Hepatic stellate cell (primary cell): ENCODE measurements at regions not wholly inside any gene's neighbourhood (a gene's known extent, or its start where the extent isn't known, plus 50 kb on each side); places are given as distances from the start of the nearest gene placed in this dataset.
A peak's percentile ranks its signal among the peaks of the same experiment; 100 is the strongest.

Experiments used
- DNase-seq: peaks from one replicate; pipeline ENCODE4 v3.0.0; 2011; ENCODE audit warnings: low spot score

DNA sequence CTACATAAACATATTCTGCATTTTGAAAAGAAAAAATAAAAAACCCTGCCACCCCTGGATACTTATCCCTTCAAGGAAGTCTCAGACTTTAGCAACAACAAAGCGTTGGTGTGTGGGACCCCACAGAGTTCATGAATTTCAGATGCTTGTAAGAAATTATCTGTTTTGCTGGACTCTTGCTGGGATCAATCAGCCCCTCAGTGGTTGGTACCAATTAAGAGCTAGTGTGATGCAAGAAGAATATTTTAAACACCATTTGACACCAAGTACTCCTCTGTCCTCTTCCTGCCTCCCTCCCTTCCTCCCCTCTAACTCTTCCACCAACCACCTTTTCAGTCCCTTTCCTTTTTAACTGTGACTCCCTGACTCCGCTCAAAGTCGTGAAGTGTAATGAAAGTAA, 51.5 kb downstream of the SST start:
- DNase-seq, result no peak

- no peak for DNase-seq
These were observed 53.0 kb downstream of the SST start for GRCh38 chr3:187617213-187617612.

- DNase-seq, result peak; percentile 24
These were observed 53.8 kb downstream of the SST start for GRCh38 chr3:187616307-187616972.

GRCh38 chr3:187615630-187616029, 54.6 kb downstream of the SST start:
- DNase-seq, result no peak

- no peak for DNase-seq
These were observed 57.5 kb downstream of the SST start for GRCh38 chr3:187612656-187613055.

DNA sequence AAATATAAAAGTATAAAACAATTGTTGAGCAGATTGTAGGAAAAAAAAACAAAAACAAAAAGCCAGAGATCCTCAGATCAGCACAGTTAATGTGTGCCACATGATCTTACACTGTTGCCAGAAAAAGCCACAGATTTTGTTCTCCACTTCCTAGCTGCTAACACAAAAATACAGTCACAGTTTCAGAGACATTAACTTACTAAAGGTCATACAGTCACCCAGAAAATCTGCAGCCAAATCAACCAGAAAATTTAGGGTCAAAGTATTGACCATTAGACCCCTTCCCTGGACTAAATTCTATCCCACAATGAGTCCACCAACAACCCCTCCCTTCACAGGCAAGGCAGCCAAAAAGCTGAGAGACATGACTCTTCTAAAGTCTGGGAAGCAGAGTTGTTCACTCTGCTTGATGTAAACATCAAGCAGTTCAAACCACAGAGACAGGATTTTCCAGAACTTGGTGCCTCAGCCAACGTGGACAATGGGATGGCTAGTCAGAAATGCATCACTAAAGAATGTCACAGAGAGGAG, 59.1 kb downstream of the SST start:
- no peak for DNase-seq

DNA sequence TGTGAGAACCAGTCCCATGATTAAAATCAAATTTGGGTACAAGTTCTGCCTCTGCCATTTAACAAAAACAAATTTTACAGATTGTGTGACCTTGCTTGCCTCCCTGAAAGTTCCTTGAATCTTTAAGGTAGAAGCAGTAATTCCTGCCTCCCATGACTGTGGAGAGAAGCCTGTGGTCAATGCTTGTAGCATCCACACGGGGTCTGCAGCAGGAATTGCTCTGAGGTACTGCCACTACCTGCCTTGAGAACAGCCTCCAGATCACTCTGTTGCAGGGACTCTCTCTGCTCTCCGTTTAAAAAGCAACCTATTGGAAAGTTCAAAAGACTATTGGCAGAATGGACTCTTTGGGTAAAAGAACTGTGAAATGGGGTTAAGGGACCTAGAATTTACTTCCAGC, 75.9 kb downstream of the SST start:
- DNase-seq, result no peak

GRCh38 chr3:187593451-187593850, 76.7 kb downstream of the SST start:
- DNase-seq, result no peak

- no peak for DNase-seq
These were observed 79.2 kb downstream of the SST start for GRCh38 chr3:187590861-187591576.

DNA sequence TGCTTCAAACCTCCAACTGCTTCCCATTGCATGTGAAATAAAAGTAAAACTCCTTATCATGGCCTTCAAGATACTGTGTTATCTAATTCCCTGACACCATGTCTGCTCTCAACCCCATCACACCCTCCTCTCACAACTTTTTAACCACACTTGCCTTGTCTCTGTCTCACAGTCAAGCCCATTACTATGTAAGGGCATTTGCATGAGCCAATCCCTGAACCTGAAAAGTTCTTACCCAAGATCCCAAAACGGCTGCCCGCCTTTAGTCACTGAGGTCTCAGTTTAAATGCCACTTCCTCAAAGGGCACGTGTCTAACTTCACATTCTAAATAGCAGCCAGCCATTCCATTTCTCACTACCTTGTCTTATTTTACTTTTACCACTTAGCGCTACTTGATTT, 83.1 kb downstream of the SST start:
- no peak for DNase-seq

GRCh38 chr3:187586226-187586625, 84.0 kb downstream of the SST start:
- DNase-seq, result no peak

- DNase-seq, result no peak
These were observed 97.8 kb downstream of the SST start for GRCh38 chr3:187572441-187572840.

DNA sequence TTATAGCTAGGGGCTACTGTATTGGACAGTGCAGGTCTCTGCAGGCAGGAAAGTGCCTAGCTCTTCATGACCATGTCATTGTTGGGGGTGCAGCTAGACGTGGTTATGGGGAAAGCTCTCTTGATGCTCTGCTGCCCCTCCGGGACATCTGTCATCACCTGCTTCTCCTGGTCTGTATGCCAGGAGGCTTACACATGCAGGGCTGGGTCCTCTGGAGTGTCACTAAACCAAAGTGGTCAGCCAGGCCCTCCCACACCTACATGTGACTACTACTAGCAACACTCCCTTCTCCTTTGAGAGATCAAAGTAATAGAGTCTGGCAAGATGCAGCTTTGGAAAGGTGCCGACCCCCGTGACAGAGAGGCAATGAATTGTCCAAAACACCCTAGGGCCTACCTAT, 98.5 kb downstream of the SST start:
- no peak for DNase-seq

DNA sequence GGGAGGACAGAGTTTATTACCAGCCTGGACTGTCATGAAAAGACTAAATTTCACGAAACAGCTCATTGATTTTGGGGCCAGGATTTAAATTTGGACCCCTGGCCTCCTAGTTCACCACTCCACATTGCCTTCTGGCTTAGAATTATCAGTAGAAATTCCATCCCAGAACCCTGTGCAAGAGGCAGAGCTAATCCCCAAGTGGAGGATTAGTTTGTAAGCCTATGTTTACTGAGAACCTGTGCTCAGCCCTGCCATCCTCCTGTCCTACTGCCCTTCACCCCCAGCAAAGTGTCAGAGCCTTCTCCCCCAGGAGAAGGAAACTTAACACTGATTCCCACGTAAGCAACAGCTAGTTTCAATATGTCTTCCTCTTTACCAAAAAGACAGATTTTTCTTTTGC, 99.4 kb downstream of the SST start:
- DNase-seq, result no peak

GRCh38 chr3:187568171-187568570, 102.0 kb downstream of the SST start:
- DNase-seq, result no peak

DNA sequence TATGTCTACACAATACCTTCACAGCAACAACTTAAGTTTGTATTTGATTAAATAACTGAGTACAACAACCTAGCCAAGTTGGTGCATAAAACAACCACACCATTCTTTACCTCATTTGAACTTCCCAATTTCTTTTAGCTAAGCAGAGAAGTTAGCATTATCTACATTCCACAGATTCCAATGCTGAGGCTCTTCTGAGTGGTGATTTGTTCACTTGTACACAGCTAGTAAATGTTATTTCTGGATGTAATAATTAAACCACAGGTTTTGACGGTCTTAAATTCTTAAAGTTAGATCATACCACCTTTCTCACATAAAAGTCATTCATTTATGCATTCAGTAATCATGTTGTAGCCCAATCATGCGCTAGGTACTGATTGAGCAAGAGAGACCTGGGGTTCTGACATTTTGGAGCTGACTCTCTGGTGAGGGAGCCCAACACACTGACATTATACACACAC, 102.5 kb downstream of the SST start:
- DNase-seq, result peak; percentile 37

DNA sequence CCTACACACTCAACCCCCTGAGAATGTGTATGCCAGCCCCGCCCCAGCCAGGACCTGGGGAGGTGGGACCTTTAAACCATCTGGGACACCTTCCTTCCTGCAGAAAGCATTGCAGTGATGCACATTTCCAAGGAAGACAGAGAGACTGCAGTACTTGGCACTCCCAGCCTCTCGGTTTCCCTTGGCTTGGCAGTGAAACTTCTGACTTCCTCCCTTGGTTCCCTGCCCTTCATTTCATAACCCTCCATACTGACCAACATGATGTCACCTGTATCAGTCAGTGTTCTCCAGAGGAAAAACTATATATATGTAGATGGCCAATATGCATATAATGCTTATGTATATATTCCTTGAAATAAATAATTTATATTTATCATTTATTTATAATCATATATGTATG, 103.2 kb downstream of the SST start:
- no peak for DNase-seq

DNA sequence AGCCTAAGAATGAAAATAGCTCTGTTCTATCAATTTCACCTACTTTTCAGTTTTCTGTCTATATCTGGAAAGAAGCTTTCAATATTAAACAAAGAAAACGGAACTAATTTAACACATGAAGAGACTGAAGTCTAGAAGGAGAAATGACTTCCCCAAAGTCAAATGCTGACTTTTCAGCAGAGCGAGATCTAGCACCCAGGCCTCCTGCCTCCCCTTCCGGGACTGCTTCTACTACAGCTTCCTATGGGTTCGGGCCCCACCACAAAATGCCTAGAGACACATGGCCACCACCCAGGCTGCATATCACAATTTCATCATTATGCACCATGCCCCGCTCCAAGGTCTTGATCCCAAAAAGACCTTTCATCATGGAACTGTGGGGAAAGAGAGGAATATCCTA, 104.5 kb downstream of the SST start:
- DNase-seq, result no peak

DNA sequence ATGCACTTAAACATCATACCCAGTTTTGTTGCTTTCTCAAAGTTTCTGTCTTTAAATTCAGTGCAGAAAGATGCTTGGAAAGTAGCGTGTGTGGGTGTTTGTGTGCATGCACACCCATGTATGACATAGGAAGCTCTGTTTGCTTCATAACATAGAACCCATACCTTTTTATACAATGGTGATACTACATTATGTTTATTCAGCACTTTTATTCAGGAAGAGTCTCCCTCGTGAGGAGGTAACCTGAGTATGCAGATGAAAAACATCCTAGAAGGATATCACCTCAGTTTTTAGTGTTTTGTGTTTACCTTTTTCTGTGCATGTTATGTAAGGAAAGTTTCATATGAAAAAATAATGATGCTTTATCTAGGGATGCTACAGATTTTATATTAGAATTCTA, 111.2 kb downstream of the SST start:
- DNase-seq, result no peak

- DNase-seq, result no peak
These were observed 118.8 kb downstream of the SST start for GRCh38 chr3:187551416-187551815.

- no peak for DNase-seq
These were observed 119.7 kb downstream of the SST start for GRCh38 chr3:187550446-187550845.

DNA sequence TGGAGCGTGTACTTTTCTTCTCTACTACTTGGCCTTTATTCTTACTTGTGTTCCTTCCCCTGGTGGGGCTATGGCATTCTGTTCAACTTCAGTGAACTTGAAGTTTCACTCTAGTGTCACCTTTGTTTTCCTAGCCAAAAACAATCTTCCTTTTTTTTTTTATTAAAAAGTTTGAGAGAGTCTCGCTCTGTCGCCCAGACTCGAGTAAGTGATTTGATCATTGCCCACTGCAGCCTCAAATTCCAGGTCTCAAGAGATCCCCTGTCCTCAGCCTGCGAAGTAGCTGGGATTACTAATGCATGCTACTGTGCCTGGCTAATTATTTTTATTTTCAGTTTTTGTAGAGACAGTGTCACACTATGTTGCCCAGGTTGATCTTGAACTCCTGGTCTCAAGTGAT, 124.8 kb downstream of the SST start:
- no peak for DNase-seq

DNA sequence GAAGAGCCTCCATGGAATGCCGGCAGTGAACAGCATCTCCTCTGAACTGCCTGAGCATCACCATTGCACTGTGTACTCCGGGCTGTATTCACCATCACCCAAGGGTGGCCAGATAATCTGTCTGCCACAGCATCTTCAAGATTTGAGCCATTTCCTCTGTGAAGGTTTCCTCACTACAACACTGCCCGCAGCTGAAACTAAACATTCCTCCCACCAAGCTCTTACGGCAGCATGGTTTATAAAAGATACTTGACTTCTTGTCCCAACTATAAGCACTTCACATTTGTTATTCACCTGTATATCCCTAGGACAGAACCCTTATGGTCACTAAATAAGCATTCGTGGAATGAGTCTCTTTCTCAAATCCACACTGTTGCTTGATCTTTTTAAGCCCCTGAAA, 125.9 kb downstream of the SST start:
- DNase-seq, result no peak

- DNase-seq, result no peak
These were observed 129.3 kb downstream of the SST start for GRCh38 chr3:187540847-187541246.
